ENCODE measurements at regions not wholly inside any gene's neighbourhood (a gene's known extent, or its start where the extent isn't known, plus 50 kb on each side); places are given as distances from the start of the nearest gene placed in this dataset.

- DNase-seq (ENCODE audit: low read depth in 2 of 2): no peak
These were observed 148.7 kb downstream of the DYRK2 start for GRCh38 chr12:67797185-67797741.

DNA sequence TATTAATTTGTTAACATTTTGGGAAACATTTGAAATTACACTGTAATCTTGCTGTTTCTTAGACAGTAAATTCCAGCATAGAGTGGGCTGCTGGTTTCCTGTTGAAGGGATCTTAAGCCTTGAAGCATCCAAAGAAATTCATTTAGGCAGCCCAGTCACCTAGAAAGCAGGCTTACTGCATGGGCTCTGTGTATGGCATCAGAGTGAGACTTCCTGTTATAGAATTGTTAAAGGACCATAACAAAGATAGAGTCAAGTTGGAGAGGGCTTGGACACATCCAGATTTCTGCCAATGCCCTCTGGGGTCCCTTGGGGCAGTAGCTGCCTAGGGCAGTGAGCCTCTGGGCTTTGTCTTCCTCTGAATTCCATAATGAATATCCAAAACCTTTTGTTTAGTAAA is 149.2 kb downstream of the DYRK2 start:
- no peak for DNase-seq (ENCODE audit: low read depth in 2 of 2)

DNA sequence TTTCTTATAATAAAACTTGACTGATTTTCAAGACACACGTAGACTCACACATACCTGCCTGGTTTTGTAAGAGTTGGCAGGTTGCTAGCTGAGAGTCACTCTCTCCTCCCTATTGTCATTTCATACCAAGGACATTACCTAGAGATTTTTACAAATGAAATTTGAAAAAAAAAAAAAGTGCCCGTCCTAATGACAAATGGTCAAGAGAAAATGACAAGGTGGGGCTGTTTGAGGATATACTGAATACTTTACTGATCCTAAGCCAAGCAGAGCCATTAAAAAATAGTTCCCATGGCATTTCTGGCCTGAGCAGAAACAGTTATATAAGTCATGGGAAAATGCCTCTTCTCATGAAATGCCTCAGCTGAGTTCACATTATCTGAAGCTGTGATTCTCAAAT is 150.2 kb downstream of the DYRK2 start:
- DNase-seq (ENCODE audit: low read depth in 2 of 2): no peak

GRCh38 chr12:67802731-67803130 is 154.2 kb downstream of the DYRK2 start:
- DNase-seq (ENCODE audit: low read depth in 2 of 2): no peak

- no peak for DNase-seq (ENCODE audit: low read depth in 2 of 2)
These were observed 154.9 kb downstream of the DYRK2 start for GRCh38 chr12:67803278-67803993.

DNA sequence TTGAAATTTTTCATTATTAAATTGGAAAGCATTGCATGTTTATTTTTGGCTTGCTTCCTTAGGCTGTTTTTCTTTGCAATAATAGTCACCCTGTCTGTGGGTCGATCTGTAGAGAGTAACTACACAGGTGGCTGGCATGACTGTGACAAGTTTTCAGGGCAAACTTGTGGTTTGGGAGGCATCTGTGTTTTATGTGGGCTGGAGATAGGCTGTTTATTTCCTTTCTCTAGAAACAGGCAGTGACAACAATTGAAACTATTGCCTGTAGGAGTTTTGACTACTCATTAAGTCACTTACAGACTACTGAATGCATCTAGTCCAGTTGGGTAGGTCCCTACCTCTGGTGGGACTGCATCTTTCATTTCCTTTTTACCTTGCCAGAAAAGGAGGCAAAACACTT is 155.6 kb downstream of the DYRK2 start:
- DNase-seq (ENCODE audit: low read depth in 2 of 2): peak in 1 of 2 donors; percentile 38

DNA sequence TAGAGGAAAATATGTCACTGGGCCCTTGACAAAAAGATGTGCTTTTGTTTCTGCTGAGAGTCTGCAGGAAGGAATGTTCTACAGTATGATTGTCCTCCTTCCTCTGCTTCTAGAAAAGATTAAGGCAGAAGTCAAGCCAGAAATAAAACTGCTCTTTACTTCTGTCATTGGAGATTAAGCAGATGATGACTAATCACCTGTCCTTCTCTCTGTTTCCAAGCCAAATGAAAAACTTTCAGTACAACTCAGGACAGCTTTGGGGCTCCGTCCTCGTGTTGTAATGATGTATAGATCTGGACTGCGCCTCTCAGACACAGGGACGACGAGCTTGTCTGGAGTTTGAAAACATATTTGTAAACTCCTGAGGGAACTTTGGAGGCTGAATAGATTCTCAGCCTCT is 159.3 kb downstream of the DYRK2 start:
- no peak for DNase-seq (ENCODE audit: low read depth in 2 of 2)

GRCh38 chr12:67810166-67810565 is 161.6 kb downstream of the DYRK2 start:
- no peak for DNase-seq (ENCODE audit: low read depth in 2 of 2)

DNA sequence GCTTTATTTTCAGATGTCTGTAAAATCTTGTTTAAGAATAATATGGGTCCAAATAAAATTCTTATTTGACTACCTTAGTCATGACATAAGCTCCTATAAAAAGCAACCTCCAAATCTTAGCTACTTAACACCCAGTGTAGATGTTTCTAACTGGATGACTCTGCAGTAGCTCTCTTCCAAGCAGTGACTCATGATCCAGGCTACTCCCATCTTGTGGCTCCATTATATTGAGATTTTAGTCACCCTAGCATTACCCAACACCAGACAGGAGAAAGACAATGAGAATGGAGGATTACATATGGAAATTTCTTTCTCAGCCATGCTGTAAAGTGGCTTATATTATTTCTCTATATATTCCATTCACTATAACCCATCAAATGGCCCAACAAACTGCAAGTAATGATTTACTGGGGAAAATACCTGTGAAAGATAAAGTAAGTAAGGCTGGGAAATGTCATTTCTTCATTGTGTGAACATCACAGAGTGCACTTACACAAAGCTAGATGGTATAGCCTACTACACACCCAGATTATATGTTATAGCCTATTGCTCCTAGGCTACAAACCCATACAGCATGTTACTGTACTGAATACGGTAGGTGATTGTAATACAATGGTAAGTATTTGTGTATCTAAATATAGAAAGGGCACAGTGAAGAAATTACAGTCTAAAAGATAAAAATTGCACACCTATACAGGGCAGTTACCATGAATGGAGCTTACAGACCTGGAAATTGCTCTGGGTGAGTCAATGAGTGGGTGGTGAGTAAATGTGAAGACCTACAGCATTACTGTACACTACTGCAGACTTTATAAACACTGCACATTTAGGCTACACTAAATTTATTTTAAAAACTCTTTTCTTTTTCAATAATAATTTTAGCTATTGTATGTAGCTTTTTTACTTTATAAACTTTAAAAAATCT is 163.2 kb downstream of the DYRK2 start:
- no peak for DNase-seq (ENCODE audit: low read depth in 2 of 2)

GRCh38 chr12:67813456-67813904 is 164.9 kb downstream of the DYRK2 start:
- no peak for DNase-seq (ENCODE audit: low read depth in 2 of 2)

DNA sequence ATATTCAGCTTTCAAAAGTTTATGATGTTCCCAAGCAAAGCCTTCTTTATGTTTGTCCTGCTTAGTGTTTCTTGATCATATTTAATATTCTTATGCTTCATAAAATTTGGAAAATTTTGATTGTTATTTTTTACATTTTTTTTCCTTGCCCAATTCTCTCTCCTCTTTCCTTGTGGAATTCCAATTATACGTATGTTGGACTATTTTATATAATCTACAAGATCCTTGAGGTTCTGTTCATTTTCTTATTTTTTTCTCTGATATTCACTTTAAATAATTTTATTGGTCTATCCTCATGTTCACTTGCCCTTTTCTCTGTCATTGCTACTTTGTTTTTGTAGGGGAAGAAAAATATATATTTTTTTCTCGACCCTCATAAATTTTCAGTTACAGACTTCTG is 167.7 kb downstream of the DYRK2 start:
- DNase-seq (ENCODE audit: low read depth in 2 of 2): no peak

GRCh38 chr12:67818459-67818903 is 169.9 kb downstream of the DYRK2 start:
- DNase-seq (ENCODE audit: low read depth in 2 of 2): no peak

DNA sequence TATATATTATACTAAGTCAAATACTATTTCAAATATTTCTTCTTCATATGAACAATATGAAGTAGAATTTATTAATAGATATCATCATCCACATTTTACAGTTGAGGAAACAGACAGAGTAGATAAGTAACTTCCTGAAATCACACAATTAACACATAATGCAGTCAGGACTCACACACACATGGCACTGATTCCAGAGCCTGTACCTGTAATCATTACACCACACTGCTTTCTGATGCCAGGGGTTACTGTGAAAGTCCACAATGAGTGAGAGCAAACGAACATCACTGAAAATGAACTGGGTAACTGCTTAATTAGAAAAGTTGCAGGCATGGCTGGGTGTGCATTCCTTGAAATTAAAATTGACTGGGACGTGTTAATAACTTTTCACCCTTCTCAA is 169.3 kb upstream of the IFNG-AS1 start:
- no peak for DNase-seq (ENCODE audit: low read depth in 2 of 2)

GRCh38 chr12:67820694-67821093 is 168.6 kb upstream of the IFNG-AS1 start:
- no peak for DNase-seq (ENCODE audit: low read depth in 2 of 2)

DNA sequence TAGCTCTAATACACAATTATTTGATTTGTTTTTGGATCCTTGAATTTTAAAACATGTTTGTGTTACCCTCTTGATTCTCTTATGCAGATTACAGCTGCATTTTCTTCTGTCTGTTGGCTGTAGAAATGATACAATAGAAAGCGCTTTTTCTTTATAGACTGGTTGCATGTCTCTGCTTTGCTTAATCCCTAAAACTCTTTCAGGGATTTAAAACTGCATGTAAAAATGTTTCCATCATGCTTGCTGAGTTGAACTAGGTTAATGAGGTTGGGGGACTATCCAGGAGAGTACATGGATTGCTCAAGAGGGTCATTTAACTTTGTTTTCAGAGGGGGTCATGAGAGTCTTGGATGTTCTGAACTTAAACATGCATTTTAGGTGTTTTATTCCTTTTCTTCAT is 166.4 kb upstream of the IFNG-AS1 start:
- DNase-seq (ENCODE audit: low read depth in 2 of 2): no peak

DNA sequence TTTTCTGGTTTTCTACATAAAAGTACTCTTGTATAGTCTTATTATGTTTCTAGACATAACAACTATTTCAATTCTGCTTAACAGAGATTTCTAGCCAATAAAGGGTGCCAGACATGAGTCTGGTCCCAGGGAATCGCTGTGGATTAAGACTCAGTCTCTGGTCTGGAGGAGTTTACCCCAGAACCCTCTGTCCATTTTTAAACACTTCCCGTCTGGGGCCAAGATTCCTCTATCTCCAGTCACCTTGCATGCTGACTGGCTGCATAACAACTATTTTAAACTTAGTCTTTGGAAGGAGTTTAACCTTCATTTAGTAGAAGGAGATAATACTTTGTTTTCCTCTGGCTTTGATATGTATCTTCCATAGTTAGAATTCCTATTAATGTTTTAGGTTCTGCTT is 163.1 kb upstream of the IFNG-AS1 start:
- no peak for DNase-seq (ENCODE audit: low read depth in 2 of 2)

- DNase-seq (ENCODE audit: low read depth in 2 of 2): no peak
These were observed 162.1 kb upstream of the IFNG-AS1 start for GRCh38 chr12:67826946-67827720.

- peak in 1 of 2 donors; percentile 19 for DNase-seq (ENCODE audit: low read depth in 2 of 2)
These were observed 161.3 kb upstream of the IFNG-AS1 start for GRCh38 chr12:67827820-67828383.

DNA sequence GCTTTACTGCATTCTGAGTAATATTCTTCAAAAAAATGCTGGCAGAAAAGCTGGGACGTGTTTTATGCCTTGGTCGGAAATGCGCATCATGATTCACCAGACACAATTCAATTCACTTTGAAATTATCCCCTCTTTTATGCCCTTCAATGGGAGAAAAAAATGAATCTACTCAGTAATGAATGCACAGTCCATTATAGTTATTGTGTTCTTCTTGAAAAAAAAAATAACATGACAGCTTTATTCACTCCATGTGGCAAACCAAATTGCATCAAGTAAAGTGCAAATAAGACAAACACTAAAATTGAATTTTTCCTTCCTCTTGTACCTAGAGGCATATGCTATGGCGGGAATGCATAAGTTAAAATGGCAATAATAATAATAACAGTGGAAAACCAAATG is 159.4 kb upstream of the IFNG-AS1 start:
- DNase-seq (ENCODE audit: low read depth in 2 of 2): no peak

DNA sequence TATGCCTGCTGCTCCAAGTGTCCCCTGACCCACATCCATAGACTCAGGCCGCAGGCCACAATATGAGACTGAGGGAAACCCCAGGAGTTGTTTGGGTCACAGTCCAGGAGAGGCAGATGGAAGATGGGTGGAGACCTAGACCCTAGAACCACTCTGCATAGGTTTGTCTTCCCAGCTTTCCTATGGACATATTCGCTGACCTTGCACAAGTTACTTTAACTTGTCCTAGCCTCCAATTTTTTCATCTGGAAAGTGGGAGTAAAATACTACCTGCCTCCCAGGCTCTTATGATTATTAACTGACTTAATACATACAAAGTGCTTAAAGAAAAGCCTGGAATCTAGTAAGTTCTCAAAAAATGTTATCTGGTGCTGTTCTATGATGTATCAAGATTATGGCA is 157.1 kb upstream of the IFNG-AS1 start:
- no peak for DNase-seq (ENCODE audit: low read depth in 2 of 2)

DNA sequence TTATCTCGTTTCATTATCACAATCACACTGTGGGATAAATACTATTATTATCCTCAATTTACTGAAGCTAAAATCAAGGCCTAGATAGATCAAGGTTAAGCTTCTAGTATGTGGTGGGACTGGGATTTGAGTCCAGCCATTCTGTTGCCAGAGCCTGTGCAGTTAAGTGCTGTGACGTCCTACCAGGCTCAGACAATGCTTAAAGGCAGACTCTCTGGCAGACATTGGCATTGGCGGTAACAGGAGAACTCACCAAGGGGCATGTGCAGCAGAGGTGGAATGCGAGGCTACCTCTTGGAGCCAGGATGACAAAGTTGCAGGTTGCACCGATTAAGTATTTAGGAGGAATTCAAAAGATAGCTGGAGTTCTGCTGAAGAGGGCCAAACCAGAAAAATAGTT is 155.6 kb upstream of the IFNG-AS1 start:
- DNase-seq (ENCODE audit: low read depth in 2 of 2): no peak

GRCh38 chr12:67837876-67838275 is 151.4 kb upstream of the IFNG-AS1 start:
- no peak for DNase-seq (ENCODE audit: low read depth in 2 of 2)

Measured in stimulated activated CD8-positive, alpha-beta memory T cell treated with anti-CD3 and anti-CD28 coated beads, Interleukin-15, amount 100 ng/mL, for 4 hours (primary cell).